ENCODE measurements at regions not wholly inside any gene's neighbourhood (a gene's known extent, or its start where the extent isn't known, plus 50 kb on each side); places are given as distances from the start of the nearest gene placed in this dataset.

GRCh38 chr2:120791243-120791961 is 55.7 kb downstream of the GLI2 start:
- Histone ChIP-seq H3K9me3 (ENCODE audit: severe bottlenecking) (no peaks in the 10 kb centered on the region), H3K27ac (no peak overlapping the region), H3K36me3 (no peaks in the 10 kb centered on the region), H3K27me3 (ENCODE audit: insufficient read depth, low read depth, severe bottlenecking) (peaks cover 10% of the 10 kb centered on the region), H3K4me3 (ENCODE audit: low read depth, low read length) (no peak overlapping the region)
- TF ChIP-seq, protein P1, sequence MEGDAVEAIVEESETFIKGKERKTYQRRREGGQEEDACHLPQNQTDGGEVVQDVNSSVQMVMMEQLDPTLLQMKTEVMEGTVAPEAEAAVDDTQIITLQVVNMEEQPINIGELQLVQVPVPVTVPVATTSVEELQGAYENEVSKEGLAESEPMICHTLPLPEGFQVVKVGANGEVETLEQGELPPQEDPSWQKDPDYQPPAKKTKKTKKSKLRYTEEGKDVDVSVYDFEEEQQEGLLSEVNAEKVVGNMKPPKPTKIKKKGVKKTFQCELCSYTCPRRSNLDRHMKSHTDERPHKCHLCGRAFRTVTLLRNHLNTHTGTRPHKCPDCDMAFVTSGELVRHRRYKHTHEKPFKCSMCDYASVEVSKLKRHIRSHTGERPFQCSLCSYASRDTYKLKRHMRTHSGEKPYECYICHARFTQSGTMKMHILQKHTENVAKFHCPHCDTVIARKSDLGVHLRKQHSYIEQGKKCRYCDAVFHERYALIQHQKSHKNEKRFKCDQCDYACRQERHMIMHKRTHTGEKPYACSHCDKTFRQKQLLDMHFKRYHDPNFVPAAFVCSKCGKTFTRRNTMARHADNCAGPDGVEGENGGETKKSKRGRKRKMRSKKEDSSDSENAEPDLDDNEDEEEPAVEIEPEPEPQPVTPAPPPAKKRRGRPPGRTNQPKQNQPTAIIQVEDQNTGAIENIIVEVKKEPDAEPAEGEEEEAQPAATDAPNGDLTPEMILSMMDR (IDR thresholded peaks at IDR 0.05; ENCODE audit: low read depth, low read length): no peak
- no peak for DNase-seq

GRCh38 chr2:120791962-120792297 is 56.3 kb downstream of the GLI2 start:
- TF ChIP-seq, protein P1 (IDR thresholded peaks at IDR 0.05; ENCODE audit: low read depth, low read length): no peak
- no peaks in the 10 kb centered on the region for H3K9me3 ChIP-seq (ENCODE audit: severe bottlenecking)
- no peak overlapping the region for H3K4me3 ChIP-seq (ENCODE audit: low read depth, low read length)
- no peak for DNase-seq
- H3K27me3 ChIP-seq (ENCODE audit: insufficient read depth, low read depth, severe bottlenecking): peaks cover 10% of the 10 kb centered on the region
- no peak overlapping the region for H3K27ac ChIP-seq
- no peaks in the 10 kb centered on the region for H3K36me3 ChIP-seq

- TF ChIP-seq, protein P1 (IDR thresholded peaks at IDR 0.05; ENCODE audit: low read depth, low read length): no peak
- peaks cover 10% of the 10 kb centered on the region for H3K27me3 ChIP-seq (ENCODE audit: insufficient read depth, low read depth, severe bottlenecking)
- H3K36me3 ChIP-seq: no peaks in the 10 kb centered on the region
- H3K27ac ChIP-seq: no peak overlapping the region
- H3K9me3 ChIP-seq (ENCODE audit: severe bottlenecking): no peaks in the 10 kb centered on the region
- no peak for DNase-seq
- no peak overlapping the region for H3K4me3 ChIP-seq (ENCODE audit: low read depth, low read length)
These were observed 58.2 kb downstream of the GLI2 start for GRCh38 chr2:120793682-120794403.

DNA sequence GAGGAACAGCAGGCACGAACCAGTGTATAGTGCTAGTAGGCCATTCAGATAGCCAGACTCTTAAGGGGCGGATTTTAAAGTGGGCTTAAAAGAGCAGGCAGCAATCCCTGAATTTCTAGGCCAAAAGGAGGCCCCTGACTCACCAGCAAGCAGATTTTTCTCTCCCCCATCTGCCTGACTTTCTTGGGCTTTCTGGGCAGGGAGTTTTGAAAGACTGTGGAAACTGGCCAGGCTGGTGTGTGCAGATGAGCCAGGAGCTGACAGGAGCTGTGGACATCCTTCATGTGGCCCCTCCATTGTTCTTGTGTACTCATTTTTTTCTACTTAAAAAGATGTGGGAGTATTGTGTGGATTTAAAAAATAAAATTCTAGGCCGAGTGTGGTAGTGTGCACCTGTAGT is 59.0 kb downstream of the GLI2 start:
- H3K4me3 ChIP-seq (ENCODE audit: low read depth, low read length): no peak overlapping the region
- TF ChIP-seq, protein P1 (IDR thresholded peaks at IDR 0.05; ENCODE audit: low read depth, low read length): no peak
- H3K27me3 ChIP-seq (ENCODE audit: insufficient read depth, low read depth, severe bottlenecking): peaks cover 10% of the 10 kb centered on the region
- no peak for DNase-seq
- H3K27ac ChIP-seq: no peak overlapping the region
- no peaks in the 10 kb centered on the region for H3K36me3 ChIP-seq
- H3K9me3 ChIP-seq (ENCODE audit: severe bottlenecking): no peaks in the 10 kb centered on the region

- peaks cover 10% of the 10 kb centered on the region for H3K27me3 ChIP-seq (ENCODE audit: insufficient read depth, low read depth, severe bottlenecking)
- no peak overlapping the region for H3K27ac ChIP-seq
- no peak for DNase-seq
- H3K9me3 ChIP-seq (ENCODE audit: severe bottlenecking): no peaks in the 10 kb centered on the region
- TF ChIP-seq, protein P1 (IDR thresholded peaks at IDR 0.05; ENCODE audit: low read depth, low read length): no peak
- no peak overlapping the region for H3K4me3 ChIP-seq (ENCODE audit: low read depth, low read length)
- no peaks in the 10 kb centered on the region for H3K36me3 ChIP-seq
These were observed 60.4 kb downstream of the GLI2 start for GRCh38 chr2:120796094-120796493.
